ENCODE measurements at regions not wholly inside any gene's neighbourhood (a gene's known extent, or its start where the extent isn't known, plus 50 kb on each side); places are given as distances from the start of the nearest gene placed in this dataset.

DNA sequence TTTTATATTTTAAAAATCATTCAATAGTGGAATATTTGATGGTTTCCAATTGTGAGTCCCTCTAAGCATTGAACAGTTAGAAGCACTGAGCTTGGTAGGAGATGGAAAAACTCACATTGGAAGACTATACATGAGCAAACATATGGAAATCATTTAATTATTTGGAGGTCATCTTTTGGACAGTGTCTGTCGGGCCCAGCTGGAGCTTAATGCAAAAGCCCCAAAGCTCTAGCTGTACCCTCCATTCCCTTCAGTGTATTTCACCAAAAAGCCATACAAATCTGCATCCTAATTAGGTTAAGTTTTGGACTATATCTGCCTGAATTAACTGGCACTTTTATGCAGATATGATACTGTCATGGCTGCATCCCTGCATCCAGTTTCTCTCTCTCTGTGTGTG lies 365.7 kb downstream of the FLRT2 start:
- SMC1A ChIA-PET (ENCODE audit: uncharacterized antibody, unreplicated experiment): no interaction called here
- in situ Hi-C loops (cut with MboI): no loop called here
- CTCF ChIA-PET: no interaction called here
- Histone ChIP-seq H3K9me3 (replicated peaks; ENCODE audit: control insufficient read depth, insufficient read depth, low read length) (no peaks in the 10 kb centered on the region), H3K36me3 (ENCODE audit: control insufficient read depth in 2 of 2, insufficient read depth in 2 of 2, low read length in 1 of 2) (no peaks in the 10 kb centered on the region), H4K20me1 (ENCODE audit: control insufficient read depth, insufficient read depth) (no peaks in the 10 kb centered on the region), H3K27ac (ENCODE audit: control insufficient read depth, insufficient read depth) (no peak overlapping the region), H3K4me2 (ENCODE audit: control insufficient read depth, insufficient read depth) (no peak overlapping the region), H3K4me3 (no peak overlapping the region), H3K27me3 (replicated peaks in 1 of 2; ENCODE audit: control insufficient read depth in 2 of 2, insufficient read depth in 2 of 2, low read length in 1 of 2) (no peaks in the 10 kb centered on the region), H3K4me1 (ENCODE audit: control insufficient read depth, insufficient read depth, low read length) (no peaks in the 10 kb centered on the region), H2AFZ (ENCODE audit: control insufficient read depth, low read depth, low read length) (no peak overlapping the region), H3K9ac (ENCODE audit: control insufficient read depth, insufficient read depth, low read length) (no peak overlapping the region), H3K79me2 (ENCODE audit: control insufficient read depth, insufficient read depth, low read length) (no peaks in the 10 kb centered on the region)
- no peak for DNase-seq (ENCODE audit: low read depth, low spot score)
- RAD21 ChIA-PET (ENCODE audit: unreplicated experiment): no interaction called here
- FAIRE-seq: no peak
- POLR2A ChIA-PET: no interaction called here
- WGBS (ENCODE audit: insufficient coverage, insufficient replicate concordance, low lambda C conversion rate, missing lambda C conversion rate): 40% methylated on average over 1 of the region's 1 CpG
- intact Hi-C loops (cut with micrococcal nuclease; ENCODE audit: unreplicated experiment): no loop called here
- ATAC-seq: no peak
- no TSS peak for BruUV-seq (replicated peaks)
- no peak for TF ChIP-seq CBX5 (IDR thresholded peaks at IDR 0.05; ENCODE audit: low read depth)
- no peak for TF ChIP-seq CHD1 (IDR thresholded peaks at IDR 0.05; ENCODE audit: low read depth, low read length)
- TF ChIP-seq POLR2AphosphoS2 (IDR thresholded peaks at IDR 0.05; ENCODE audit: low read depth, low read length): no peak
- no peak for TF ChIP-seq SRF (IDR thresholded peaks at IDR 0.05; ENCODE audit: low read depth in 2 of 2, low read length in 2 of 2)
- TF ChIP-seq NFXL1 (IDR thresholded peaks at IDR 0.05; ENCODE audit: borderline replicate concordance): no peak
- TF ChIP-seq CEBPB (IDR thresholded peaks at IDR 0.05; ENCODE audit: borderline replicate concordance in 1 of 2, low read depth in 2 of 2, low read length in 2 of 2): no peak
- TF ChIP-seq POLR2AphosphoS5 (IDR thresholded peaks at IDR 0.05; ENCODE audit: low read length): no peak
- TF ChIP-seq, protein P1, sequence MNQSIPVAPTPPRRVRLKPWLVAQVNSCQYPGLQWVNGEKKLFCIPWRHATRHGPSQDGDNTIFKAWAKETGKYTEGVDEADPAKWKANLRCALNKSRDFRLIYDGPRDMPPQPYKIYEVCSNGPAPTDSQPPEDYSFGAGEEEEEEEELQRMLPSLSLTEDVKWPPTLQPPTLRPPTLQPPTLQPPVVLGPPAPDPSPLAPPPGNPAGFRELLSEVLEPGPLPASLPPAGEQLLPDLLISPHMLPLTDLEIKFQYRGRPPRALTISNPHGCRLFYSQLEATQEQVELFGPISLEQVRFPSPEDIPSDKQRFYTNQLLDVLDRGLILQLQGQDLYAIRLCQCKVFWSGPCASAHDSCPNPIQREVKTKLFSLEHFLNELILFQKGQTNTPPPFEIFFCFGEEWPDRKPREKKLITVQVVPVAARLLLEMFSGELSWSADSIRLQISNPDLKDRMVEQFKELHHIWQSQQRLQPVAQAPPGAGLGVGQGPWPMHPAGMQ (IDR thresholded peaks at IDR 0.05; ENCODE audit: borderline replicate concordance): no peak
- TF ChIP-seq FOXK2 (IDR thresholded peaks at IDR 0.05): no peak
- TF ChIP-seq, protein P2, sequence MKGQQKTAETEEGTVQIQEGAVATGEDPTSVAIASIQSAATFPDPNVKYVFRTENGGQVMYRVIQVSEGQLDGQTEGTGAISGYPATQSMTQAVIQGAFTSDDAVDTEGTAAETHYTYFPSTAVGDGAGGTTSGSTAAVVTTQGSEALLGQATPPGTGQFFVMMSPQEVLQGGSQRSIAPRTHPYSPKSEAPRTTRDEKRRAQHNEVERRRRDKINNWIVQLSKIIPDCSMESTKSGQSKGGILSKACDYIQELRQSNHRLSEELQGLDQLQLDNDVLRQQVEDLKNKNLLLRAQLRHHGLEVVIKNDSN (IDR thresholded peaks at IDR 0.05; ENCODE audit: borderline replicate concordance, extremely low read length, insufficient read depth, low read depth, low read length): no peak
- TF ChIP-seq, protein P3, sequence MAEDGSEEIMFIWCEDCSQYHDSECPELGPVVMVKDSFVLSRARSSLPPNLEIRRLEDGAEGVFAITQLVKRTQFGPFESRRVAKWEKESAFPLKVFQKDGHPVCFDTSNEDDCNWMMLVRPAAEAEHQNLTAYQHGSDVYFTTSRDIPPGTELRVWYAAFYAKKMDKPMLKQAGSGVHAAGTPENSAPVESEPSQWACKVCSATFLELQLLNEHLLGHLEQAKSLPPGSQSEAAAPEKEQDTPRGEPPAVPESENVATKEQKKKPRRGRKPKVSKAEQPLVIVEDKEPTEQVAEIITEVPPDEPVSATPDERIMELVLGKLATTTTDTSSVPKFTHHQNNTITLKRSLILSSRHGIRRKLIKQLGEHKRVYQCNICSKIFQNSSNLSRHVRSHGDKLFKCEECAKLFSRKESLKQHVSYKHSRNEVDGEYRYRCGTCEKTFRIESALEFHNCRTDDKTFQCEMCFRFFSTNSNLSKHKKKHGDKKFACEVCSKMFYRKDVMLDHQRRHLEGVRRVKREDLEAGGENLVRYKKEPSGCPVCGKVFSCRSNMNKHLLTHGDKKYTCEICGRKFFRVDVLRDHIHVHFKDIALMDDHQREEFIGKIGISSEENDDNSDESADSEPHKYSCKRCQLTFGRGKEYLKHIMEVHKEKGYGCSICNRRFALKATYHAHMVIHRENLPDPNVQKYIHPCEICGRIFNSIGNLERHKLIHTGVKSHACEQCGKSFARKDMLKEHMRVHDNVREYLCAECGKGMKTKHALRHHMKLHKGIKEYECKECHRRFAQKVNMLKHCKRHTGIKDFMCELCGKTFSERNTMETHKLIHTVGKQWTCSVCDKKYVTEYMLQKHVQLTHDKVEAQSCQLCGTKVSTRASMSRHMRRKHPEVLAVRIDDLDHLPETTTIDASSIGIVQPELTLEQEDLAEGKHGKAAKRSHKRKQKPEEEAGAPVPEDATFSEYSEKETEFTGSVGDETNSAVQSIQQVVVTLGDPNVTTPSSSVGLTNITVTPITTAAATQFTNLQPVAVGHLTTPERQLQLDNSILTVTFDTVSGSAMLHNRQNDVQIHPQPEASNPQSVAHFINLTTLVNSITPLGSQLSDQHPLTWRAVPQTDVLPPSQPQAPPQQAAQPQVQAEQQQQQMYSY (CRISPR knock-in tag; IDR thresholded peaks at IDR 0.05): no peak
- TF ChIP-seq NFYB (IDR thresholded peaks at IDR 0.05; ENCODE audit: insufficient read depth, low read depth, low read length): no peak
- no peak for TF ChIP-seq HDAC2 (IDR thresholded peaks at IDR 0.05)
- TF ChIP-seq, protein P4, sequence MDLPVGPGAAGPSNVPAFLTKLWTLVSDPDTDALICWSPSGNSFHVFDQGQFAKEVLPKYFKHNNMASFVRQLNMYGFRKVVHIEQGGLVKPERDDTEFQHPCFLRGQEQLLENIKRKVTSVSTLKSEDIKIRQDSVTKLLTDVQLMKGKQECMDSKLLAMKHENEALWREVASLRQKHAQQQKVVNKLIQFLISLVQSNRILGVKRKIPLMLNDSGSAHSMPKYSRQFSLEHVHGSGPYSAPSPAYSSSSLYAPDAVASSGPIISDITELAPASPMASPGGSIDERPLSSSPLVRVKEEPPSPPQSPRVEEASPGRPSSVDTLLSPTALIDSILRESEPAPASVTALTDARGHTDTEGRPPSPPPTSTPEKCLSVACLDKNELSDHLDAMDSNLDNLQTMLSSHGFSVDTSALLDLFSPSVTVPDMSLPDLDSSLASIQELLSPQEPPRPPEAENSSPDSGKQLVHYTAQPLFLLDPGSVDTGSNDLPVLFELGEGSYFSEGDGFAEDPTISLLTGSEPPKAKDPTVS (IDR thresholded peaks at IDR 0.05; ENCODE audit: low read depth, low read length): no peak
- TF ChIP-seq ZNF217 (IDR thresholded peaks at IDR 0.05): no peak
- TF ChIP-seq POU2F2 (IDR thresholded peaks at IDR 0.05; ENCODE audit: borderline replicate concordance, low read depth, low read length): no peak
- no peak for TF ChIP-seq NR2F1 (conservative IDR thresholded peaks at IDR 0.05)
- no peak for TF ChIP-seq SMAD1 (IDR thresholded peaks at IDR 0.05; ENCODE audit: low read depth, partially characterized antibody)
